Lower lobe of right lung (tissue), 2 donors: ENCODE measurements at regions not wholly inside any gene's neighbourhood (a gene's known extent, or its start where the extent isn't known, plus 50 kb on each side); places are given as distances from the start of the nearest gene placed in this dataset.

ENCODE experiments used
- ATAC-seq, 2 donors: fragments of 200-7000 bp; cut with Tn5 transposase; one replicate each; pipeline ENCODE4 v1.9.1; 2020 to 2022; ENCODE audit warnings: mild to moderate bottlenecking in 2 of 2, moderate library complexity in 2 of 2
- DNase-seq: peaks from one replicate; pipeline ENCODE4 v3.0.0-alpha.2; 2020
- H3K27ac ChIP-seq: fragments of 200-600 bp; one replicate; pipeline ENCODE4 v1.8.0; 2022
- H3K27me3 ChIP-seq: fragments of 200-600 bp; one replicate; pipeline ENCODE4 v1.8.0; 2022; ENCODE audit warnings: low read depth
- H3K36me3 ChIP-seq: fragments of 200-600 bp; one replicate; pipeline ENCODE4 v1.8.0; 2022; ENCODE audit warnings: mild to moderate bottlenecking
- H3K4me1 ChIP-seq: fragments of 200-600 bp; one replicate; pipeline ENCODE4 v1.8.0; 2022
- H3K4me3 ChIP-seq: fragments of 200-600 bp; one replicate; pipeline ENCODE4 v1.8.0; 2022; ENCODE audit warnings: mild to moderate bottlenecking
- H3K9me3 ChIP-seq: fragments of 200-600 bp; one replicate; pipeline ENCODE4 v1.8.0; 2022
- CTCF ChIP-seq: fragments of 200-600 bp; IDR thresholded peaks from one replicate; pipeline ENCODE4 v1.8.0; 2022; ENCODE audit warnings: antibody characterized with exemption, mild to moderate bottlenecking
- intact Hi-C: fragments of 100-400 bp; cut with DNase I; formaldehyde crosslinking; loops from one replicate; pipeline ENCODE4 v1.11.0; 2022
- donor health status: DM: no; HTN: yes; CAD: no; lungs with severe emphysema.

- H3K9me3 ChIP-seq, result no peaks in the 10 kb centered on the region
- no peak overlapping the region for H3K27ac ChIP-seq
- no peaks in the 10 kb centered on the region for H3K4me1 ChIP-seq
- DNase-seq, result no peak
- peaks cover 6% of the 10 kb centered on the region for H3K27me3 ChIP-seq
- no peak for TF ChIP-seq CTCF
- no peak for ATAC-seq
- H3K4me3 ChIP-seq, result no peak overlapping the region
- intact Hi-C loops, result no loop called here
- no peaks in the 10 kb centered on the region for H3K36me3 ChIP-seq
Measured at GRCh38 chr11:134624166-134624920, 212.3 kb upstream of the B3GAT1 start.

DNA sequence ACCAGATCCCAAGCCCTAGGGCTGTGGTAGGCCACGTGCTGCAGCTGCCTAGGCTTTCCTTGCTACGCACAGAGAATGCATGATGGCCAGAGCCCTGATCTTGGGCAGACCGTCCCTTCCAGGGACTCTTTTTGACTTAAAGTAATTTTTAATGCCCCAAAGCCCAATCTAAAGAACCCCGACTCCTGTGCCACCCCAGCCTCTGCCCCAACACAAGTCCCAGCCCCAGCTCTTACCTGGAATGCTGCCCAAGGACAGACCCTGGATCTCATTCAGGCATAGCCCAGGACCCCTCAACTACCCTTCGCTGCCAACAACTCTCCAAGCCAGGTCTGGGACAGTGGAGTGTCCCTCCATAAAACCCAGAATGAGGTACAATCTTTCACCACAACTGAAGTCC, 211.7 kb upstream of the B3GAT1 start:
- no peak for DNase-seq
- H3K4me3 ChIP-seq, result no peak overlapping the region
- ATAC-seq, result no peak

GRCh38 chr11:134622458-134622857, 210.4 kb upstream of the B3GAT1 start:
- no peaks in the 10 kb centered on the region for H3K9me3 ChIP-seq
- H3K27me3 ChIP-seq, result peaks cover 6% of the 10 kb centered on the region
- H3K27ac ChIP-seq, result no peak overlapping the region
- intact Hi-C loops, result no loop called here
- H3K36me3 ChIP-seq, result no peaks in the 10 kb centered on the region
- DNase-seq (no peak), ATAC-seq (no peak)
- H3K4me3 ChIP-seq, result no peak overlapping the region
- no peak for TF ChIP-seq CTCF
- no peaks in the 10 kb centered on the region for H3K4me1 ChIP-seq

More for the DNA sequence above, 211.7 kb upstream of the B3GAT1 start:
- Histone ChIP-seq H3K27ac (no peak overlapping the region), H3K27me3 (peaks cover 6% of the 10 kb centered on the region), H3K4me1 (no peaks in the 10 kb centered on the region), H3K36me3 (no peaks in the 10 kb centered on the region), H3K9me3 (no peaks in the 10 kb centered on the region)
- intact Hi-C loops, result no loop called here
- no peak for TF ChIP-seq CTCF

DNA sequence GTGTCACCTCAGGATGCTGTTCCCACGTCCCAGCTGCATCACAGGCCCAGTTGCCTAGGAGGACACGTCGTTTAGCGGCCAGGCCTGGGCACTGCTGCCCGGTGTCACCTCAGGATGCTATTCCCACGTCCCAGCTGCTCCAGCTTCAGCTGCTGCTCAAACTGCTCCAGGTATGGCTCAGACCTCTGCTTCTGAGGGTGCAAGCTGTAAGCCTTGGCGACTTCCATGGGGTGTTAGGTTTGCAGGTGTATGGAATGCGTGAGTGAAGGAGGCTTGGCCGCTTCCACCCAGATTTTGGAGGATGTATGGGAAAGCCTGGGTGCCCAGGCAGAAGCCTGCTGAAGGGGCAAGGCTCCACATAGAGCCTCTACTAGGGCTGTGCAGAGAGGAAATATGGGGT, 205.3 kb upstream of the B3GAT1 start:
- DNase-seq, result no peak
- H3K4me3 ChIP-seq, result no peak overlapping the region
- intact Hi-C loops, result no loop called here
- H3K9me3 ChIP-seq, result no peaks in the 10 kb centered on the region
- no peak for ATAC-seq
- H3K4me1 ChIP-seq, result no peaks in the 10 kb centered on the region
- H3K36me3 ChIP-seq, result no peaks in the 10 kb centered on the region
- no peak overlapping the region for H3K27ac ChIP-seq
- peaks cover 6% of the 10 kb centered on the region for H3K27me3 ChIP-seq
- no peak for TF ChIP-seq CTCF

- Histone ChIP-seq H3K4me1 (no peaks in the 10 kb centered on the region), H3K4me3 (no peak overlapping the region), H3K27ac (no peak overlapping the region), H3K36me3 (no peaks in the 10 kb centered on the region), H3K27me3 (peaks cover 3% of the 10 kb centered on the region), H3K9me3 (no peaks in the 10 kb centered on the region)
- intact Hi-C loops, result no loop called here
- no peak for DNase-seq
- TF ChIP-seq CTCF, result no peak
- no peak for ATAC-seq
Measured at GRCh38 chr11:134616038-134616437, 204.0 kb upstream of the B3GAT1 start.
